Suprapubic skin (tissue), 4 donors: ENCODE measurements at regions not wholly inside any gene's neighbourhood (a gene's known extent, or its start where the extent isn't known, plus 50 kb on each side); places are given as distances from the start of the nearest gene placed in this dataset.

ENCODE experiments used
- EP300 ChIP-seq: sonication (generic); formaldehyde crosslinking; IDR thresholded peaks from one replicate; pipeline ENCODE4 v1.6.1; 2017; ENCODE audit warnings: antibody characterized with exemption
- POLR2A ChIP-seq, 2 donors: fragments of 450-650 bp; IDR thresholded peaks; one replicate each; pipeline ENCODE4 v1.6.1; 2017; ENCODE audit warnings: antibody characterized with exemption in 2 of 2, mild to moderate bottlenecking in 2 of 2, moderate library complexity in 2 of 2
- POLR2AphosphoS5 ChIP-seq, 3 donors: sonication (generic); formaldehyde crosslinking; IDR thresholded peaks; one replicate each; pipeline ENCODE4 v1.6.1; 2017; ENCODE audit warnings: antibody characterized with exemption in 3 of 3
- TF ChIP-seq, protein P1 (sequence below), 2 donors: fragments of 200-600 bp in 1 of 2; fragments of 450-650 bp in 1 of 2; sonication (generic) in 1 of 2; IDR thresholded peaks; one replicate each; pipeline ENCODE4 v1.5.1; 2016 to 2019; ENCODE audit warnings: antibody characterized with exemption in 2 of 2, mild to moderate bottlenecking in 1 of 2, moderate library complexity in 1 of 2

DNA sequence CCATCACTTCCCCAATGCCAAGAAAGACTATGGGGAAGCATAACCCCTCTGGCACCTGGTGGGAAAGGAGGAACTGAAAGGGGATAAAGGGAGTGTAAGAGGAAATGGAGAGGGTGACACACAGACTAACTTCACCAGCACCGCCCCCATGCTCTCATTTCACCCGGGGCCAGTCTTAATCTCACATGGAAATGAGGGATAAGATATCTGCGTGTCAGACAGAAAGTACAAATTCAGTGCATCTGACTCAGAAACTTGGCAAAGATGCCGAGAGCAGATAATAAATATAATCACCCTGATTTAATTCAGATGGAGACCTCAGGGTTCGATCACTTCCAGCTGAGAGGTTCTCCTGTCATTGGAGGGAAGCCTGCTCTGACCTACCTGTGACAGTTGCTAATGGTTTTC, 191.6 kb downstream of the DUSP6 start:
- TF ChIP-seq, protein P1, sequence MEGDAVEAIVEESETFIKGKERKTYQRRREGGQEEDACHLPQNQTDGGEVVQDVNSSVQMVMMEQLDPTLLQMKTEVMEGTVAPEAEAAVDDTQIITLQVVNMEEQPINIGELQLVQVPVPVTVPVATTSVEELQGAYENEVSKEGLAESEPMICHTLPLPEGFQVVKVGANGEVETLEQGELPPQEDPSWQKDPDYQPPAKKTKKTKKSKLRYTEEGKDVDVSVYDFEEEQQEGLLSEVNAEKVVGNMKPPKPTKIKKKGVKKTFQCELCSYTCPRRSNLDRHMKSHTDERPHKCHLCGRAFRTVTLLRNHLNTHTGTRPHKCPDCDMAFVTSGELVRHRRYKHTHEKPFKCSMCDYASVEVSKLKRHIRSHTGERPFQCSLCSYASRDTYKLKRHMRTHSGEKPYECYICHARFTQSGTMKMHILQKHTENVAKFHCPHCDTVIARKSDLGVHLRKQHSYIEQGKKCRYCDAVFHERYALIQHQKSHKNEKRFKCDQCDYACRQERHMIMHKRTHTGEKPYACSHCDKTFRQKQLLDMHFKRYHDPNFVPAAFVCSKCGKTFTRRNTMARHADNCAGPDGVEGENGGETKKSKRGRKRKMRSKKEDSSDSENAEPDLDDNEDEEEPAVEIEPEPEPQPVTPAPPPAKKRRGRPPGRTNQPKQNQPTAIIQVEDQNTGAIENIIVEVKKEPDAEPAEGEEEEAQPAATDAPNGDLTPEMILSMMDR (IDR thresholded peaks at IDR 0.05) = no peak
- TF ChIP-seq EP300 (no peak), POLR2AphosphoS5 (IDR thresholded peaks at IDR 0.05) (no peak), POLR2A (IDR thresholded peaks at IDR 0.05) (no peak)
